H1 (cell line): ENCODE measurements at regions not wholly inside any gene's neighbourhood (a gene's known extent, or its start where the extent isn't known, plus 50 kb on each side); places are given as distances from the start of the nearest gene placed in this dataset.

Experiments
- ASH2L ChIP-seq: fragments of 200-600, 300-600 bp; sonication (generic); IDR thresholded peaks from one replicate; pipeline ENCODE4 v1.7.1; 2017; ENCODE audit warnings: low read length
- FOSL1 ChIP-seq: IDR thresholded peaks from 2 replicates; pipeline ENCODE4 v1.6.1; 2011; ENCODE audit warnings: mild to moderate bottlenecking, low read depth, low read length, moderate library complexity; ENCODE audit not compliant: insufficient read depth
- GABPA ChIP-seq: IDR thresholded peaks from 2 replicates; pipeline ENCODE4 v1.6.1; 2011; ENCODE audit warnings: mild to moderate bottlenecking, low read length, moderate library complexity, borderline replicate concordance; ENCODE audit not compliant: insufficient read depth
- HDAC6 ChIP-seq: IDR thresholded peaks from one replicate; pipeline ENCODE4 v1.7.1; 2012; ENCODE audit warnings: low read depth, mild to moderate bottlenecking, inconsistent platforms, low read length, moderate library complexity
- KDM4A ChIP-seq: IDR thresholded peaks from one replicate; pipeline ENCODE4 v1.7.1; 2012; ENCODE audit warnings: low read depth, mild to moderate bottlenecking, moderate library complexity, low read length, inconsistent platforms; ENCODE audit not compliant: severe bottlenecking
- RFX5 ChIP-seq: IDR thresholded peaks from 2 replicates; pipeline ENCODE4 v1.6.1; 2011; ENCODE audit warnings: low read depth, low read length, improper control_type of control experiment, borderline replicate concordance
- SAP30 ChIP-seq: fragments of 300-600 bp; sonication (generic); IDR thresholded peaks from 2 replicates; pipeline ENCODE4 v1.7.1; 2012; ENCODE audit warnings: low read length, moderate library complexity, mild to moderate bottlenecking, inconsistent platforms; ENCODE audit not compliant: insufficient read depth, insufficient replicate concordance
- TBP ChIP-seq: IDR thresholded peaks from 2 replicates; pipeline ENCODE4 v1.6.1; 2011; ENCODE audit warnings: low read depth, low read length, improper control_type of control experiment
- TF ChIP-seq, protein P1 (sequence below): fragments of 300-600 bp; sonication (generic); IDR thresholded peaks from 2 replicates; pipeline ENCODE4 v1.7.1; 2012; ENCODE audit warnings: low read length, moderate library complexity, mild to moderate bottlenecking, inconsistent platforms; ENCODE audit not compliant: insufficient replicate concordance
- TF ChIP-seq, protein P2 (sequence below): IDR thresholded peaks from 2 replicates; pipeline ENCODE4 v1.6.1; 2011; ENCODE audit warnings: low read depth, mild to moderate bottlenecking, low read length; ENCODE audit not compliant: insufficient read depth

DNA sequence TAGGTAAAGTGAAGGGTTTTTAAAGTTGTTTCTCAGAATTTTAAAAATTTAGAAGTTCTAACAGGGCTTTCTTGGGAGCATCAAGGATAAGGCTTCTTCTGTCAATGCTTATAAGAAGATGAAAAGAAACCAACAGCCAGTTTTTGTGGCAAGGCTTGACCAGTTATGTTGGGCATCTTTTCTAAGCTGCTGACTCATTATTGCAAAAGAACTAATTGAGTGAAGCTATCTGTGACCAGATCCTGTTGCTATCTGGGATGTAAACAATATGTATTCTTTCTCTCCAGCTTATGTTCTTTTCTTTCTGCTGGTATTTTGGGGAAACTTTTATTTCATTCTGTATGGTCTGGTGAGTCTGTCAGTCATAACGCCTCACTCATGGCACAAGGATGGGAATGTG is 643.8 kb downstream of the HDGFL1 start (continued):
- TF ChIP-seq, protein P1, sequence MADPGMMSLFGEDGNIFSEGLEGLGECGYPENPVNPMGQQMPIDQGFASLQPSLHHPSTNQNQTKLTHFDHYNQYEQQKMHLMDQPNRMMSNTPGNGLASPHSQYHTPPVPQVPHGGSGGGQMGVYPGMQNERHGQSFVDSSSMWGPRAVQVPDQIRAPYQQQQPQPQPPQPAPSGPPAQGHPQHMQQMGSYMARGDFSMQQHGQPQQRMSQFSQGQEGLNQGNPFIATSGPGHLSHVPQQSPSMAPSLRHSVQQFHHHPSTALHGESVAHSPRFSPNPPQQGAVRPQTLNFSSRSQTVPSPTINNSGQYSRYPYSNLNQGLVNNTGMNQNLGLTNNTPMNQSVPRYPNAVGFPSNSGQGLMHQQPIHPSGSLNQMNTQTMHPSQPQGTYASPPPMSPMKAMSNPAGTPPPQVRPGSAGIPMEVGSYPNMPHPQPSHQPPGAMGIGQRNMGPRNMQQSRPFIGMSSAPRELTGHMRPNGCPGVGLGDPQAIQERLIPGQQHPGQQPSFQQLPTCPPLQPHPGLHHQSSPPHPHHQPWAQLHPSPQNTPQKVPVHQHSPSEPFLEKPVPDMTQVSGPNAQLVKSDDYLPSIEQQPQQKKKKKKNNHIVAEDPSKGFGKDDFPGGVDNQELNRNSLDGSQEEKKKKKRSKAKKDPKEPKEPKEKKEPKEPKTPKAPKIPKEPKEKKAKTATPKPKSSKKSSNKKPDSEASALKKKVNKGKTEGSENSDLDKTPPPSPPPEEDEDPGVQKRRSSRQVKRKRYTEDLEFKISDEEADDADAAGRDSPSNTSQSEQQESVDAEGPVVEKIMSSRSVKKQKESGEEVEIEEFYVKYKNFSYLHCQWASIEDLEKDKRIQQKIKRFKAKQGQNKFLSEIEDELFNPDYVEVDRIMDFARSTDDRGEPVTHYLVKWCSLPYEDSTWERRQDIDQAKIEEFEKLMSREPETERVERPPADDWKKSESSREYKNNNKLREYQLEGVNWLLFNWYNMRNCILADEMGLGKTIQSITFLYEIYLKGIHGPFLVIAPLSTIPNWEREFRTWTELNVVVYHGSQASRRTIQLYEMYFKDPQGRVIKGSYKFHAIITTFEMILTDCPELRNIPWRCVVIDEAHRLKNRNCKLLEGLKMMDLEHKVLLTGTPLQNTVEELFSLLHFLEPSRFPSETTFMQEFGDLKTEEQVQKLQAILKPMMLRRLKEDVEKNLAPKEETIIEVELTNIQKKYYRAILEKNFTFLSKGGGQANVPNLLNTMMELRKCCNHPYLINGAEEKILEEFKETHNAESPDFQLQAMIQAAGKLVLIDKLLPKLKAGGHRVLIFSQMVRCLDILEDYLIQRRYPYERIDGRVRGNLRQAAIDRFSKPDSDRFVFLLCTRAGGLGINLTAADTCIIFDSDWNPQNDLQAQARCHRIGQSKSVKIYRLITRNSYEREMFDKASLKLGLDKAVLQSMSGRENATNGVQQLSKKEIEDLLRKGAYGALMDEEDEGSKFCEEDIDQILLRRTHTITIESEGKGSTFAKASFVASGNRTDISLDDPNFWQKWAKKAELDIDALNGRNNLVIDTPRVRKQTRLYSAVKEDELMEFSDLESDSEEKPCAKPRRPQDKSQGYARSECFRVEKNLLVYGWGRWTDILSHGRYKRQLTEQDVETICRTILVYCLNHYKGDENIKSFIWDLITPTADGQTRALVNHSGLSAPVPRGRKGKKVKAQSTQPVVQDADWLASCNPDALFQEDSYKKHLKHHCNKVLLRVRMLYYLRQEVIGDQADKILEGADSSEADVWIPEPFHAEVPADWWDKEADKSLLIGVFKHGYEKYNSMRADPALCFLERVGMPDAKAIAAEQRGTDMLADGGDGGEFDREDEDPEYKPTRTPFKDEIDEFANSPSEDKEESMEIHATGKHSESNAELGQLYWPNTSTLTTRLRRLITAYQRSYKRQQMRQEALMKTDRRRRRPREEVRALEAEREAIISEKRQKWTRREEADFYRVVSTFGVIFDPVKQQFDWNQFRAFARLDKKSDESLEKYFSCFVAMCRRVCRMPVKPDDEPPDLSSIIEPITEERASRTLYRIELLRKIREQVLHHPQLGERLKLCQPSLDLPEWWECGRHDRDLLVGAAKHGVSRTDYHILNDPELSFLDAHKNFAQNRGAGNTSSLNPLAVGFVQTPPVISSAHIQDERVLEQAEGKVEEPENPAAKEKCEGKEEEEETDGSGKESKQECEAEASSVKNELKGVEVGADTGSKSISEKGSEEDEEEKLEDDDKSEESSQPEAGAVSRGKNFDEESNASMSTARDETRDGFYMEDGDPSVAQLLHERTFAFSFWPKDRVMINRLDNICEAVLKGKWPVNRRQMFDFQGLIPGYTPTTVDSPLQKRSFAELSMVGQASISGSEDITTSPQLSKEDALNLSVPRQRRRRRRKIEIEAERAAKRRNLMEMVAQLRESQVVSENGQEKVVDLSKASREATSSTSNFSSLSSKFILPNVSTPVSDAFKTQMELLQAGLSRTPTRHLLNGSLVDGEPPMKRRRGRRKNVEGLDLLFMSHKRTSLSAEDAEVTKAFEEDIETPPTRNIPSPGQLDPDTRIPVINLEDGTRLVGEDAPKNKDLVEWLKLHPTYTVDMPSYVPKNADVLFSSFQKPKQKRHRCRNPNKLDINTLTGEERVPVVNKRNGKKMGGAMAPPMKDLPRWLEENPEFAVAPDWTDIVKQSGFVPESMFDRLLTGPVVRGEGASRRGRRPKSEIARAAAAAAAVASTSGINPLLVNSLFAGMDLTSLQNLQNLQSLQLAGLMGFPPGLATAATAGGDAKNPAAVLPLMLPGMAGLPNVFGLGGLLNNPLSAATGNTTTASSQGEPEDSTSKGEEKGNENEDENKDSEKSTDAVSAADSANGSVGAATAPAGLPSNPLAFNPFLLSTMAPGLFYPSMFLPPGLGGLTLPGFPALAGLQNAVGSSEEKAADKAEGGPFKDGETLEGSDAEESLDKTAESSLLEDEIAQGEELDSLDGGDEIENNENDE, result no peak
- TF ChIP-seq SAP30 (no peak), RFX5 (no peak), FOSL1 (no peak), ASH2L (no peak), HDAC6 (no peak), KDM4A (no peak), GABPA (no peak), TBP (no peak)
- TF ChIP-seq, protein P2, sequence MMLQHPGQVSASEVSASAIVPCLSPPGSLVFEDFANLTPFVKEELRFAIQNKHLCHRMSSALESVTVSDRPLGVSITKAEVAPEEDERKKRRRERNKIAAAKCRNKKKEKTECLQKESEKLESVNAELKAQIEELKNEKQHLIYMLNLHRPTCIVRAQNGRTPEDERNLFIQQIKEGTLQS, result no peak
